GM23338 (cell line): ENCODE measurements at regions not wholly inside any gene's neighbourhood (a gene's known extent, or its start where the extent isn't known, plus 50 kb on each side); places are given as distances from the start of the nearest gene placed in this dataset.

Experiments
- ATAC-seq: fragments of 200-7000 bp; cut with Tn5 transposase; 3 replicates; pipeline ENCODE4 v1.9.1; 2020
- DNase-seq: peaks from one replicate; pipeline ENCODE4 v3.0.0-alpha.2; 2015; ENCODE audit warnings: low spot score
- H2AFZ ChIP-seq: fragments of 200-600 bp; sonication (generic); 2 replicates; pipeline ENCODE4 v1.8.0; 2016; ENCODE audit warnings: antibody characterized with exemption, mild to moderate bottlenecking, moderate library complexity
- H3F3A ChIP-seq: fragments of 200-600 bp; sonication (generic); replicated peaks from 2 replicates; pipeline ENCODE4 v1.8.0; 2017; ENCODE audit warnings: antibody characterized with exemption, mixed run types, low read depth
- H3K27ac ChIP-seq: fragments of 200-600 bp; sonication (generic); 2 replicates; pipeline ENCODE4 v1.6.1; 2016; ENCODE audit warnings: low read depth
- H3K27me3 ChIP-seq: fragments of 200-600 bp; sonication (generic); 2 replicates; pipeline ENCODE4 v1.8.0; 2016; ENCODE audit warnings: mild to moderate bottlenecking, mixed run types, moderate library complexity; ENCODE audit not compliant: insufficient read depth
- H3K36me3 ChIP-seq: fragments of 200-600 bp; sonication (generic); 2 replicates; pipeline ENCODE4 v1.8.0; 2016; ENCODE audit warnings: mild to moderate bottlenecking; ENCODE audit not compliant: insufficient read depth
- H3K4me1 ChIP-seq: fragments of 200-600 bp; sonication (generic); 2 replicates; pipeline ENCODE4 v1.8.0; 2016; ENCODE audit warnings: mild to moderate bottlenecking, moderate library complexity; ENCODE audit not compliant: insufficient read depth
- H3K4me2 ChIP-seq: fragments of 200-600 bp; sonication (generic); 2 replicates; pipeline ENCODE4 v1.7.1; 2017; ENCODE audit warnings: mixed run types
- H3K4me3 ChIP-seq: fragments of 200-600 bp; sonication (generic); 2 replicates; pipeline ENCODE4 v1.6.1; 2016; ENCODE audit warnings: mixed run types
- H3K79me2 ChIP-seq: fragments of 200-600 bp; sonication (generic); replicated peaks from 2 replicates; pipeline ENCODE4 v1.8.0; 2017; ENCODE audit warnings: mild to moderate bottlenecking; ENCODE audit not compliant: insufficient read depth
- H3K9me2 ChIP-seq: fragments of 200-600 bp; sonication (generic); 2 replicates; pipeline ENCODE4 v1.8.0; 2017; ENCODE audit not compliant: insufficient read depth
- H4K20me1 ChIP-seq: fragments of 200-600 bp; sonication (generic); replicated peaks from 2 replicates; pipeline ENCODE4 v1.8.0; 2017; ENCODE audit warnings: mild to moderate bottlenecking; ENCODE audit not compliant: insufficient read depth
- H3K27ac Mint-ChIP-seq: 2 replicates; pipeline ENCODE4 v1.8.0; 2020; ENCODE audit warnings: inconsistent platforms, mild to moderate bottlenecking, moderate library complexity, mixed read lengths
- H3K27me3 Mint-ChIP-seq: 3 replicates; pipeline ENCODE4 v1.8.0; 2022; ENCODE audit warnings: low read depth, mild to moderate bottlenecking, moderate library complexity, mixed read lengths, inconsistent platforms; ENCODE audit not compliant: insufficient read depth, poor library complexity
- H3K36me3 Mint-ChIP-seq: 3 replicates; pipeline ENCODE4 v1.8.0; 2021; ENCODE audit warnings: low read depth, mild to moderate bottlenecking, inconsistent platforms, moderate library complexity, mixed read lengths
- H3K4me1 Mint-ChIP-seq: 3 replicates; pipeline ENCODE4 v1.8.0; 2020; ENCODE audit warnings: mild to moderate bottlenecking, inconsistent platforms, mixed read lengths
- H3K4me3 Mint-ChIP-seq: 3 replicates; pipeline ENCODE4 v1.8.0; 2021; ENCODE audit warnings: moderate library complexity, mild to moderate bottlenecking, inconsistent platforms, mixed read lengths
- H3K9me3 Mint-ChIP-seq: 3 replicates; pipeline ENCODE4 v1.8.0; 2020; ENCODE audit warnings: moderate library complexity, mild to moderate bottlenecking, inconsistent platforms, mixed read lengths
- CREB1 ChIP-seq: fragments of 250-450 bp; sonication (Bioruptor Pico); IDR thresholded peaks from 2 replicates; pipeline ENCODE4 v1.5.0; 2020; ENCODE audit warnings: low read depth, mild to moderate bottlenecking, moderate library complexity
- EZH2 ChIP-seq: fragments of 200-600 bp; sonication (generic); IDR thresholded peaks from one replicate; pipeline ENCODE4 v1.8.0; 2017; ENCODE audit warnings: antibody characterized with exemption, mild to moderate bottlenecking, low read depth; ENCODE audit not compliant: unreplicated experiment
- EZH2phosphoT487 ChIP-seq: fragments of 200-600 bp; sonication (generic); IDR thresholded peaks from one replicate; pipeline ENCODE4 v1.8.1; 2018; ENCODE audit warnings: antibody characterized with exemption; ENCODE audit not compliant: unreplicated experiment
- JUNB ChIP-seq: IDR thresholded peaks from one replicate; pipeline ENCODE4 v1.6.1; 2016; ENCODE audit warnings: antibody characterized with exemption; ENCODE audit not compliant: unreplicated experiment
- NANOG ChIP-seq: IDR thresholded peaks from 2 replicates; pipeline ENCODE4 v1.6.1; 2016; ENCODE audit warnings: antibody characterized with exemption, borderline replicate concordance
- POLR2AphosphoS5 ChIP-seq: IDR thresholded peaks from 2 replicates; pipeline ENCODE4 v1.6.1; 2016; ENCODE audit warnings: antibody characterized with exemption, low read depth
- STAT1 ChIP-seq: IDR thresholded peaks from one replicate; pipeline ENCODE4 v1.6.1; 2016; ENCODE audit warnings: antibody characterized with exemption; ENCODE audit not compliant: unreplicated experiment
- ZNF114 ChIP-seq: fragments of 250-450 bp; sonication (Bioruptor Pico); IDR thresholded peaks from 2 replicates; pipeline ENCODE4 v1.5.0; 2020; ENCODE audit warnings: mild to moderate bottlenecking, moderate library complexity
- ZNF331 ChIP-seq: fragments of 250-450 bp; sonication (Bioruptor Pico); IDR thresholded peaks from 2 replicates; pipeline ENCODE4 v1.5.0; 2020; ENCODE audit warnings: low read depth, mild to moderate bottlenecking, moderate library complexity
- TF ChIP-seq, protein P1 (sequence below): fragments of 250-450 bp; sonication (Bioruptor Pico); IDR thresholded peaks from 2 replicates; pipeline ENCODE4 v1.5.0; 2020; ENCODE audit warnings: mild to moderate bottlenecking, moderate library complexity
- TF ChIP-seq, protein P2 (sequence below): IDR thresholded peaks from 2 replicates; pipeline ENCODE4 v1.6.1; 2016; ENCODE audit warnings: antibody characterized with exemption
- TF ChIP-seq, protein P3 (sequence below), 2 experiments: fragments of 200-600 bp in 1 of 2; sonication (generic) in 1 of 2; conservative IDR thresholded peaks; 2 replicates each; pipeline versions ENCODE4 v1.5.1 to v1.6.1; 2016 to 2017; ENCODE audit warnings: antibody characterized with exemption in 2 of 2, low read depth in 2 of 2, mild to moderate bottlenecking in 2 of 2, moderate library complexity in 1 of 2
- TF ChIP-seq, protein P4 (sequence below): IDR thresholded peaks from one replicate; pipeline ENCODE4 v1.6.1; 2018; ENCODE audit warnings: antibody characterized with exemption; ENCODE audit not compliant: unreplicated experiment

DNA sequence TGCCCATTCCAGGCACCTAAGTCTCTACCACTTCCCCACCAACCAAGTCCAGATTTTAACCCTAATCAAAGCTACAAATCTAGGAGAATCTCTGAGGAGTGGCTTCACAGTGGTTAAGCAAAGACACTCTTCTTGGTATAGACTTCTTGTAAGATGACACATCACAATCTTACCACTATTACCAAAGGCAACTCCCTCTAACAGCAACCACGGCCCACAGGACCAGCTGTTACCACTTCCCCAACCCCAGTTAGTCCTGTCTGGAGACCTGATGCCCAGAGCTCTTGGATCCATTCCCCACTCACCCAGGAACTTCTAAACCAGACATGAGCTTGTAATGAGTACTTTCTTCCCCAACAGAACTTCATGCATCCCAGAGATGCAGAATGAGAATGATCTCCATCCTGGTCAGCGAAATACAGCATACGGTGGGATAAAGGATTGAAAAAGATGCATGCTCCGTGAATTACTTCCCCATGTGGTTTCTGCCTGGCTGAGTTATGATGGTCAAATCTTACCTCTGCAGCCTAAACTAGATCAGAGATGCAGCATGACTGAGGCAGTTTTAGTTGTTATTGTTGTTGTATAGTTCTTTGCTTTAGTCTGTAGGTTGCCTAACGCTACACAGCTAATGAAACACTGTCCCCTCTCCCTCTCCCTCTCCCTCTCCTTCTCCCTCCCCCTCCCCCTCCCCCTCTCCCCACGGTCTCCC is 87.7 kb upstream of the FOXN3 start:
- no peaks in the 10 kb centered on the region for H3K9me2 ChIP-seq
- Mint-ChIP-seq H3K4me1 (peaks cover 44% of the 10 kb centered on the region), H3K9me3 (peaks cover 10% of the 10 kb centered on the region; the same call in 2 of the 3 replicates), H3K27ac (no peak overlapping the region), H3K4me3 (no peak overlapping the region), H3K36me3 (peaks cover 44% of the 10 kb centered on the region), H3K27me3 (peaks cover 17% of the 10 kb centered on the region)
- no peaks in the 10 kb centered on the region; the same call in 1 of the 2 replicates for H4K20me1 ChIP-seq
- H3K4me1 ChIP-seq: peaks cover 15% of the 10 kb centered on the region; the same call in 1 of the 2 replicates
- TF ChIP-seq, protein P1, sequence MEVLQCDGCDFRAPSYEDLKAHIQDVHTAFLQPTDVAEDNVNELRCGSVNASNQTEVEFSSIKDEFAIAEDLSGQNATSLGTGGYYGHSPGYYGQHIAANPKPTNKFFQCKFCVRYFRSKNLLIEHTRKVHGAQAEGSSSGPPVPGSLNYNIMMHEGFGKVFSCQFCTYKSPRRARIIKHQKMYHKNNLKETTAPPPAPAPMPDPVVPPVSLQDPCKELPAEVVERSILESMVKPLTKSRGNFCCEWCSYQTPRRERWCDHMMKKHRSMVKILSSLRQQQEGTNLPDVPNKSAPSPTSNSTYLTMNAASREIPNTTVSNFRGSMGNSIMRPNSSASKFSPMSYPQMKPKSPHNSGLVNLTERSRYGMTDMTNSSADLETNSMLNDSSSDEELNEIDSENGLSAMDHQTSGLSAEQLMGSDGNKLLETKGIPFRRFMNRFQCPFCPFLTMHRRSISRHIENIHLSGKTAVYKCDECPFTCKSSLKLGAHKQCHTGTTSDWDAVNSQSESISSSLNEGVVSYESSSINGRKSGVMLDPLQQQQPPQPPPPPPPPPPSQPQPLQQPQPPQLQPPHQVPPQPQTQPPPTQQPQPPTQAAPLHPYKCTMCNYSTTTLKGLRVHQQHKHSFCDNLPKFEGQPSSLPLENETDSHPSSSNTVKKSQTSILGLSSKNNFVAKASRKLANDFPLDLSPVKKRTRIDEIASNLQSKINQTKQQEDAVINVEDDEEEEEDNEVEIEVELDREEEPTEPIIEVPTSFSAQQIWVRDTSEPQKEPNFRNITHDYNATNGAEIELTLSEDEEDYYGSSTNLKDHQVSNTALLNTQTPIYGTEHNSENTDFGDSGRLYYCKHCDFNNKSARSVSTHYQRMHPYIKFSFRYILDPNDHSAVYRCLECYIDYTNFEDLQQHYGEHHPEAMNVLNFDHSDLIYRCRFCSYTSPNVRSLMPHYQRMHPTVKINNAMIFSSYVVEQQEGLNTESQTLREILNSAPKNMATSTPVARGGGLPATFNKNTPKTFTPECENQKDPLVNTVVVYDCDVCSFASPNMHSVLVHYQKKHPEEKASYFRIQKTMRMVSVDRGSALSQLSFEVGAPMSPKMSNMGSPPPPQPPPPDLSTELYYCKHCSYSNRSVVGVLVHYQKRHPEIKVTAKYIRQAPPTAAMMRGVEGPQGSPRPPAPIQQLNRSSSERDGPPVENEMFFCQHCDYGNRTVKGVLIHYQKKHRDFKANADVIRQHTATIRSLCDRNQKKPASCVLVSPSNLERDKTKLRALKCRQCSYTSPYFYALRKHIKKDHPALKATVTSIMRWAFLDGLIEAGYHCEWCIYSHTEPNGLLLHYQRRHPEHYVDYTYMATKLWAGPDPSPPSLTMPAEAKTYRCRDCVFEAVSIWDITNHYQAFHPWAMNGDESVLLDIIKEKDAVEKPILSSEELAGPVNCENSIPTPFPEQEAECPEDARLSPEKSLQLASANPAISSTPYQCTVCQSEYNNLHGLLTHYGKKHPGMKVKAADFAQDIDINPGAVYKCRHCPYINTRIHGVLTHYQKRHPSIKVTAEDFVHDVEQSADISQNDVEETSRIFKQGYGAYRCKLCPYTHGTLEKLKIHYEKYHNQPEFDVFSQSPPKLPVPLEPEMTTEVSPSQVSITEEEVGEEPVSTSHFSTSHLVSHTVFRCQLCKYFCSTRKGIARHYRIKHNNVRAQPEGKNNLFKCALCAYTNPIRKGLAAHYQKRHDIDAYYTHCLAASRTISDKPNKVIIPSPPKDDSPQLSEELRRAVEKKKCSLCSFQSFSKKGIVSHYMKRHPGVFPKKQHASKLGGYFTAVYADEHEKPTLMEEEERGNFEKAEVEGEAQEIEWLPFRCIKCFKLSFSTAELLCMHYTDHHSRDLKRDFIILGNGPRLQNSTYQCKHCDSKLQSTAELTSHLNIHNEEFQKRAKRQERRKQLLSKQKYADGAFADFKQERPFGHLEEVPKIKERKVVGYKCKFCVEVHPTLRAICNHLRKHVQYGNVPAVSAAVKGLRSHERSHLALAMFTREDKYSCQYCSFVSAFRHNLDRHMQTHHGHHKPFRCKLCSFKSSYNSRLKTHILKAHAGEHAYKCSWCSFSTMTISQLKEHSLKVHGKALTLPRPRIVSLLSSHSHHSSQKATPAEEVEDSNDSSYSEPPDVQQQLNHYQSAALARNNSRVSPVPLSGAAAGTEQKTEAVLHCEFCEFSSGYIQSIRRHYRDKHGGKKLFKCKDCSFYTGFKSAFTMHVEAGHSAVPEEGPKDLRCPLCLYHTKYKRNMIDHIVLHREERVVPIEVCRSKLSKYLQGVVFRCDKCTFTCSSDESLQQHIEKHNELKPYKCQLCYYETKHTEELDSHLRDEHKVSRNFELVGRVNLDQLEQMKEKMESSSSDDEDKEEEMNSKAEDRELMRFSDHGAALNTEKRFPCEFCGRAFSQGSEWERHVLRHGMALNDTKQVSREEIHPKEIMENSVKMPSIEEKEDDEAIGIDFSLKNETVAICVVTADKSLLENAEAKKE (CRISPR knock-in tag): no peak
- no peak for TF ChIP-seq STAT1
- TF ChIP-seq, protein P2, sequence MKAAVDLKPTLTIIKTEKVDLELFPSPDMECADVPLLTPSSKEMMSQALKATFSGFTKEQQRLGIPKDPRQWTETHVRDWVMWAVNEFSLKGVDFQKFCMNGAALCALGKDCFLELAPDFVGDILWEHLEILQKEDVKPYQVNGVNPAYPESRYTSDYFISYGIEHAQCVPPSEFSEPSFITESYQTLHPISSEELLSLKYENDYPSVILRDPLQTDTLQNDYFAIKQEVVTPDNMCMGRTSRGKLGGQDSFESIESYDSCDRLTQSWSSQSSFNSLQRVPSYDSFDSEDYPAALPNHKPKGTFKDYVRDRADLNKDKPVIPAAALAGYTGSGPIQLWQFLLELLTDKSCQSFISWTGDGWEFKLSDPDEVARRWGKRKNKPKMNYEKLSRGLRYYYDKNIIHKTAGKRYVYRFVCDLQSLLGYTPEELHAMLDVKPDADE: no peak
- TF ChIP-seq ZNF331 (CRISPR knock-in tag): no peak
- TF ChIP-seq ZNF114: no peak
- TF ChIP-seq, protein P3, sequence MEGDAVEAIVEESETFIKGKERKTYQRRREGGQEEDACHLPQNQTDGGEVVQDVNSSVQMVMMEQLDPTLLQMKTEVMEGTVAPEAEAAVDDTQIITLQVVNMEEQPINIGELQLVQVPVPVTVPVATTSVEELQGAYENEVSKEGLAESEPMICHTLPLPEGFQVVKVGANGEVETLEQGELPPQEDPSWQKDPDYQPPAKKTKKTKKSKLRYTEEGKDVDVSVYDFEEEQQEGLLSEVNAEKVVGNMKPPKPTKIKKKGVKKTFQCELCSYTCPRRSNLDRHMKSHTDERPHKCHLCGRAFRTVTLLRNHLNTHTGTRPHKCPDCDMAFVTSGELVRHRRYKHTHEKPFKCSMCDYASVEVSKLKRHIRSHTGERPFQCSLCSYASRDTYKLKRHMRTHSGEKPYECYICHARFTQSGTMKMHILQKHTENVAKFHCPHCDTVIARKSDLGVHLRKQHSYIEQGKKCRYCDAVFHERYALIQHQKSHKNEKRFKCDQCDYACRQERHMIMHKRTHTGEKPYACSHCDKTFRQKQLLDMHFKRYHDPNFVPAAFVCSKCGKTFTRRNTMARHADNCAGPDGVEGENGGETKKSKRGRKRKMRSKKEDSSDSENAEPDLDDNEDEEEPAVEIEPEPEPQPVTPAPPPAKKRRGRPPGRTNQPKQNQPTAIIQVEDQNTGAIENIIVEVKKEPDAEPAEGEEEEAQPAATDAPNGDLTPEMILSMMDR (conservative IDR thresholded peaks at IDR 0.05; ENCODE audit: low read depth in 2 of 2): no peak
- no peak for TF ChIP-seq NANOG
- TF ChIP-seq, protein P4, sequence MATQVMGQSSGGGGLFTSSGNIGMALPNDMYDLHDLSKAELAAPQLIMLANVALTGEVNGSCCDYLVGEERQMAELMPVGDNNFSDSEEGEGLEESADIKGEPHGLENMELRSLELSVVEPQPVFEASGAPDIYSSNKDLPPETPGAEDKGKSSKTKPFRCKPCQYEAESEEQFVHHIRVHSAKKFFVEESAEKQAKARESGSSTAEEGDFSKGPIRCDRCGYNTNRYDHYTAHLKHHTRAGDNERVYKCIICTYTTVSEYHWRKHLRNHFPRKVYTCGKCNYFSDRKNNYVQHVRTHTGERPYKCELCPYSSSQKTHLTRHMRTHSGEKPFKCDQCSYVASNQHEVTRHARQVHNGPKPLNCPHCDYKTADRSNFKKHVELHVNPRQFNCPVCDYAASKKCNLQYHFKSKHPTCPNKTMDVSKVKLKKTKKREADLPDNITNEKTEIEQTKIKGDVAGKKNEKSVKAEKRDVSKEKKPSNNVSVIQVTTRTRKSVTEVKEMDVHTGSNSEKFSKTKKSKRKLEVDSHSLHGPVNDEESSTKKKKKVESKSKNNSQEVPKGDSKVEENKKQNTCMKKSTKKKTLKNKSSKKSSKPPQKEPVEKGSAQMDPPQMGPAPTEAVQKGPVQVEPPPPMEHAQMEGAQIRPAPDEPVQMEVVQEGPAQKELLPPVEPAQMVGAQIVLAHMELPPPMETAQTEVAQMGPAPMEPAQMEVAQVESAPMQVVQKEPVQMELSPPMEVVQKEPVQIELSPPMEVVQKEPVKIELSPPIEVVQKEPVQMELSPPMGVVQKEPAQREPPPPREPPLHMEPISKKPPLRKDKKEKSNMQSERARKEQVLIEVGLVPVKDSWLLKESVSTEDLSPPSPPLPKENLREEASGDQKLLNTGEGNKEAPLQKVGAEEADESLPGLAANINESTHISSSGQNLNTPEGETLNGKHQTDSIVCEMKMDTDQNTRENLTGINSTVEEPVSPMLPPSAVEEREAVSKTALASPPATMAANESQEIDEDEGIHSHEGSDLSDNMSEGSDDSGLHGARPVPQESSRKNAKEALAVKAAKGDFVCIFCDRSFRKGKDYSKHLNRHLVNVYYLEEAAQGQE: no peak
- TF ChIP-seq EZH2phosphoT487: no peak
- no peak for TF ChIP-seq CREB1 (CRISPR knock-in tag)
- TF ChIP-seq JUNB: no peak
- TF ChIP-seq POLR2AphosphoS5: no peak
- no peak for TF ChIP-seq EZH2
- DNase-seq (no peak), ATAC-seq (no peak)
- no peak overlapping the region; the same call in 1 of the 2 replicates for H3K27ac ChIP-seq
- no peaks in the 10 kb centered on the region for H3F3A ChIP-seq
- peaks cover 65% of the 10 kb centered on the region for H3K79me2 ChIP-seq
- H3K4me3 ChIP-seq: no peak overlapping the region
- no peaks in the 10 kb centered on the region for H3K36me3 ChIP-seq
- no peak overlapping the region for H2AFZ ChIP-seq
- H3K27me3 ChIP-seq: no peaks in the 10 kb centered on the region
- H3K4me2 ChIP-seq: no peak overlapping the region
